Keratinocyte (primary cell): ENCODE measurements at regions not wholly inside any gene's neighbourhood (a gene's known extent, or its start where the extent isn't known, plus 50 kb on each side); places are given as distances from the start of the nearest gene placed in this dataset.

ENCODE experiments used
- DNase-seq: peaks from one replicate; pipeline ENCODE4 v3.0.0-alpha.2; 2011; ENCODE audit warnings: low read depth, missing footprints, low spot score
- FAIRE-seq: peaks from 2 replicates; lab custom pipeline; 2011; peaks lifted over from hg19 to GRCh38; lab: Jason Lieb, UNC
- H2AFZ ChIP-seq: 2 replicates; pipeline ENCODE4 v1.6.0; 2012; ENCODE audit warnings: low read length, control low read depth, inconsistent platforms; ENCODE audit not compliant: control insufficient read depth
- H3K27ac ChIP-seq: 2 replicates; pipeline ENCODE4 v1.5.1; 2011; ENCODE audit warnings: low read length; ENCODE audit not compliant: control insufficient read depth, insufficient read depth
- H3K27me3 ChIP-seq: 3 replicates; pipeline ENCODE4 v1.6.0; 2011; ENCODE audit warnings: low read length; ENCODE audit not compliant: control insufficient read depth, insufficient read depth; ENCODE audit errors: extremely low read depth
- H3K36me3 ChIP-seq, 2 experiments: 2 replicates in 1 of 2; 3 replicates in 1 of 2; pipeline ENCODE4 v1.5.1; 2011; ENCODE audit warnings: low read length in 2 of 2, mild to moderate bottlenecking in 1 of 2; ENCODE audit not compliant: control insufficient read depth in 2 of 2, insufficient read depth in 2 of 2; ENCODE audit errors: extremely low read depth in 1 of 2
- H3K4me1 ChIP-seq: 3 replicates; pipeline ENCODE4 v1.5.1; 2011; ENCODE audit warnings: low read length; ENCODE audit not compliant: control insufficient read depth, insufficient read depth; ENCODE audit errors: extremely low read depth
- H3K4me2 ChIP-seq: 3 replicates; pipeline ENCODE4 v1.6.0; 2011; ENCODE audit warnings: low read depth, low read length; ENCODE audit not compliant: control insufficient read depth, insufficient read depth; ENCODE audit errors: extremely low read depth
- H3K4me3 ChIP-seq, 3 experiments: fragments of 200-600 bp in 1 of 3; sonication (generic) in 1 of 3; 2 replicates in 2 of 3; 3 replicates in 1 of 3; pipeline ENCODE4 v1.5.1; 2011 to 2016; ENCODE audit warnings: low read length in 3 of 3, mild to moderate bottlenecking in 3 of 3, control low read depth in 2 of 3, inconsistent platforms in 1 of 3, low read depth in 1 of 3, mixed read lengths in 1 of 3, mixed run types in 1 of 3, moderate library complexity in 1 of 3; ENCODE audit not compliant: control insufficient read depth in 2 of 3, insufficient read depth in 2 of 3; ENCODE audit errors: extremely low read depth in 1 of 3
- H3K79me2 ChIP-seq: 2 replicates; pipeline ENCODE4 v1.6.0; 2012; ENCODE audit warnings: low read length; ENCODE audit not compliant: control insufficient read depth, insufficient read depth
- H3K9ac ChIP-seq: 3 replicates; pipeline ENCODE4 v1.6.0; 2011; ENCODE audit warnings: low read length; ENCODE audit not compliant: control insufficient read depth, insufficient read depth; ENCODE audit errors: extremely low read depth
- H3K9me1 ChIP-seq: 3 replicates; pipeline ENCODE4 v1.6.0; 2011; ENCODE audit warnings: low read length; ENCODE audit not compliant: control insufficient read depth, insufficient read depth; ENCODE audit errors: extremely low read depth
- H3K9me3 ChIP-seq: 2 replicates; pipeline ENCODE4 v1.5.1; 2012; ENCODE audit warnings: low read depth, low read length; ENCODE audit not compliant: control insufficient read depth
- H4K20me1 ChIP-seq: 3 replicates; pipeline ENCODE4 v1.6.0; 2011; ENCODE audit warnings: low read length; ENCODE audit not compliant: control insufficient read depth, insufficient read depth; ENCODE audit errors: extremely low read depth
- CTCF ChIP-seq, 3 experiments: IDR thresholded peaks in 1 of 3; conservative IDR thresholded peaks in 1 of 3; optimal IDR thresholded peaks in 1 of 3; 2 replicates in 2 of 3; 3 replicates in 1 of 3; pipeline versions ENCODE3 to v1.5.1; 2011; ENCODE audit warnings: low read length in 3 of 3, mild to moderate bottlenecking in 3 of 3, moderate library complexity in 2 of 3, control low read depth in 1 of 3, inconsistent platforms in 1 of 3; ENCODE audit not compliant: insufficient read depth in 2 of 3; ENCODE audit errors: extremely low read depth in 1 of 3
- EZH2 ChIP-seq: IDR thresholded peaks from one replicate; pipeline ENCODE4 v1.6.1; 2012; ENCODE audit warnings: inconsistent platforms, mild to moderate bottlenecking, low read length, moderate library complexity
- dilution Hi-C: fragments of 300-500 bp; cut with MboI; formaldehyde crosslinking; loops from one replicate; pipeline ENCODE4 v1.7.0; 2020; ENCODE audit warnings: low sequenced_read_pairs; ENCODE audit not compliant: extremely low pct_ligation_motif_present

DNA sequence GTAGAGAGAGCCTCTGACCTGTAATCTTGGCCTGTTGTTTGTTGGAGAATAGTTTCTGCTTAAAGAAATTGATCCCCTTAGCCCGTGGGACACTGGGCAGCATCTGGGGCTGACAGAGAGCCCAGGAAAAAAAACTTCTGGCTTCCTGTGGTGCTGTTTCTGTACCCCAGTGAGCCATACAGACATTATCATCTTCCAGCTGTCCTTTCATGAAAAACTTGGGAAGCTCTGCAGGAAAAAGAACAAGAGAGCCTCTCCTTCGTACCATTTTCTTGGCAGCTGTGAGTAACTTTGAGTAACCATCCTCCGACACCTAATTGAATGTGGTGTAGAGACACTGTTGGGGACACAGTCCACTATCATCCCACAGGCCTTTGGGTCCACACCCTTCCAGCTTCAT is 333.0 kb downstream of the SHQ1 start:
- no peak for FAIRE-seq
- dilution Hi-C loops = no loop called here

GRCh38 chr3:72510247-72510646 is 338.0 kb downstream of the SHQ1 start:
- TF ChIP-seq CTCF (optimal IDR thresholded peaks at IDR 0.05 in 1 of 3, IDR thresholded peaks at IDR 0.05 in 1 of 3, conservative IDR thresholded peaks at IDR 0.05 in 1 of 3; ENCODE audit: extremely low read depth in 1 of 3, insufficient read depth in 2 of 3, low read length in 3 of 3) = no peak
- no peak for TF ChIP-seq EZH2
- FAIRE-seq (no peak), DNase-seq (no peak)
- Histone ChIP-seq H4K20me1 (peaks cover 3% of the 10 kb centered on the region), H3K9ac (no peak overlapping the region), H3K9me3 (no peaks in the 10 kb centered on the region), H3K4me3 (no peak overlapping the region), H3K27ac (no peak overlapping the region), H3K27me3 (peaks cover 7% of the 10 kb centered on the region), H2AFZ (no peak overlapping the region), H3K9me1 (no peaks in the 10 kb centered on the region), H3K4me2 (no peak overlapping the region), H3K4me1 (no peaks in the 10 kb centered on the region), H3K79me2 (no peaks in the 10 kb centered on the region), H3K36me3 (no peaks in the 10 kb centered on the region)
- dilution Hi-C loops = no loop called here

More for the DNA sequence above, 333.0 kb downstream of the SHQ1 start:
- no peaks in the 10 kb centered on the region for H3K79me2 ChIP-seq
- no peak overlapping the region for H3K4me2 ChIP-seq
- no peaks in the 10 kb centered on the region for H4K20me1 ChIP-seq
- no peak overlapping the region for H3K4me3 ChIP-seq
- H3K36me3 ChIP-seq = no peaks in the 10 kb centered on the region
- H3K27ac ChIP-seq = no peak overlapping the region
- no peak overlapping the region for H3K9ac ChIP-seq
- DNase-seq = no peak
- H3K4me1 ChIP-seq = no peaks in the 10 kb centered on the region
- no peaks in the 10 kb centered on the region for H3K9me3 ChIP-seq
- H2AFZ ChIP-seq = no peak overlapping the region
- H3K27me3 ChIP-seq = no peaks in the 10 kb centered on the region
- H3K9me1 ChIP-seq = no peaks in the 10 kb centered on the region
- no peak for TF ChIP-seq EZH2
